HCT116 (cell line): ENCODE measurements at regions not wholly inside any gene's neighbourhood (a gene's known extent, or its start where the extent isn't known, plus 50 kb on each side); places are given as distances from the start of the nearest gene placed in this dataset.

Source experiments
- ATAC-seq: fragments of 200-7000 bp; cut with Tn5 transposase; 2 replicates; pipeline ENCODE4 v1.9.1; 2020; ENCODE audit warnings: mild to moderate bottlenecking, moderate library complexity
- BruUV-seq: library from RNA; stranded (reverse); fragments of 400-500 nt; replicated peaks from 2 replicates; lab custom pipeline; 2021; lab: Mats Ljungman, UMichigan
- CTCF ChIA-PET: fragments of 300-600 bp; sonication (Branson Sonifier 250); formaldehyde crosslinking; loops from one replicate; lab custom pipeline; 2021; ENCODE audit warnings: antibody characterized with exemption; lab: Charles Lee
- POLR2A ChIA-PET: fragments of 300-600, 350-600 bp; sonication (Branson Sonifier 250); formaldehyde crosslinking; loops from one replicate; lab custom pipeline; 2021; ENCODE audit warnings: antibody characterized with exemption; lab: Charles Lee
- RAD21 ChIA-PET, 2 experiments: fragments of 300-600 bp; sonication (Branson Sonifier 250); formaldehyde crosslinking; loops; one replicate each; lab custom pipeline; 2023; ENCODE audit warnings: low total read pairs in 2 of 2; ENCODE audit not compliant: uncharacterized antibody in 2 of 2, unreplicated experiment in 2 of 2, low non-redundant PET in 1 of 2; lab: Charles Lee
- DNase-seq: peaks from one replicate; pipeline ENCODE4 v3.0.0-alpha.2; 2010; ENCODE audit warnings: low read depth, low spot score
- H2AFZ ChIP-seq: fragments of 200-600 bp; shearing (Covaris generic), sonication (generic); 2 replicates; pipeline ENCODE4 v1.6.1; 2017; ENCODE audit warnings: low read depth, mixed run types, mixed read lengths, antibody characterized with exemption, low read length; ENCODE audit not compliant: poor library complexity, severe bottlenecking
- H3K27ac ChIP-seq: 2 replicates; pipeline ENCODE4 v1.5.1; 2012; ENCODE audit warnings: low read depth, low read length
- H3K27me3 ChIP-seq: fragments of 200-600 bp; sonication (generic); 2 replicates; pipeline ENCODE4 v1.6.1; 2016; ENCODE audit warnings: mixed run types, low read length, mixed read lengths; ENCODE audit not compliant: insufficient read depth
- H3K36me3 ChIP-seq, 2 experiments: fragments of 200-500 bp in 1 of 2; fragments of 200-600 bp in 1 of 2; sonication (Bioruptor generic) in 1 of 2; sonication (generic) in 1 of 2; 2 replicates each; pipeline versions ENCODE4 v1.5.1 to v1.6.1; 2014 to 2016; ENCODE audit warnings: low read length in 2 of 2, inconsistent platforms in 1 of 2, mixed read lengths in 1 of 2, mixed run types in 1 of 2; ENCODE audit not compliant: insufficient read depth in 2 of 2, control insufficient read depth in 1 of 2
- H3K4me1 ChIP-seq, 2 experiments: fragments of 200-600 bp in 1 of 2; sonication (generic) in 1 of 2; 2 replicates each; pipeline versions ENCODE4 v1.5.1 to v1.6.1; 2012 to 2017; ENCODE audit warnings: low read length in 2 of 2, inconsistent platforms in 1 of 2, mild to moderate bottlenecking in 1 of 2, mixed read lengths in 1 of 2, mixed run types in 1 of 2, moderate library complexity in 1 of 2; ENCODE audit not compliant: insufficient read depth in 2 of 2, control insufficient read depth in 1 of 2
- H3K4me2 ChIP-seq: fragments of 200-600 bp; sonication (generic); 2 replicates; pipeline ENCODE4 v1.6.1; 2017; ENCODE audit warnings: mixed run types, low read length, mixed read lengths
- H3K4me3 ChIP-seq, 2 experiments: fragments of 200-600 bp in 1 of 2; sonication (generic) in 1 of 2; replicated peaks in 1 of 2; 2 replicates each; pipeline ENCODE4 v1.5.1; 2011 to 2016; ENCODE audit warnings: low read length in 2 of 2, control low read depth in 1 of 2, low read depth in 1 of 2, mild to moderate bottlenecking in 1 of 2, mixed read lengths in 1 of 2, mixed run types in 1 of 2
- H3K79me2 ChIP-seq: fragments of 200-600 bp; sonication (generic); 2 replicates; pipeline ENCODE4 v1.6.1; 2017; ENCODE audit warnings: mild to moderate bottlenecking, mixed run types, low read length, moderate library complexity, mixed read lengths; ENCODE audit not compliant: insufficient read depth
- H3K9ac ChIP-seq: fragments of 200-600 bp; sonication (generic); 2 replicates; pipeline ENCODE4 v1.6.1; 2016; ENCODE audit warnings: low read length, mixed read lengths
- H3K9me2 ChIP-seq: fragments of 200-600 bp; sonication (generic), shearing (Covaris generic); 2 replicates; pipeline ENCODE4 v1.6.1; 2017; ENCODE audit warnings: mixed run types, mild to moderate bottlenecking, moderate library complexity; ENCODE audit not compliant: insufficient read depth
- H3K9me3 ChIP-seq, 2 experiments: fragments of 200-500 bp in 1 of 2; fragments of 200-600 bp in 1 of 2; sonication (Bioruptor generic) in 1 of 2; sonication (generic) in 1 of 2; 2 replicates each; pipeline ENCODE4 v1.6.1; 2014 to 2017; ENCODE audit warnings: low read length in 2 of 2, mixed read lengths in 2 of 2, inconsistent platforms in 1 of 2, low read depth in 1 of 2, mild to moderate bottlenecking in 1 of 2, mixed run types in 1 of 2, moderate library complexity in 1 of 2; ENCODE audit not compliant: control insufficient read depth in 1 of 2, insufficient read depth in 1 of 2
- H4K20me1 ChIP-seq: fragments of 200-600 bp; sonication (generic), shearing (Covaris generic); 2 replicates; pipeline ENCODE4 v1.6.1; 2017; ENCODE audit warnings: mixed run types, mild to moderate bottlenecking, moderate library complexity; ENCODE audit not compliant: insufficient read depth
- CEBPB ChIP-seq: IDR thresholded peaks from 2 replicates; pipeline ENCODE4 v1.6.1; 2012; ENCODE audit warnings: low read depth
- CTCF ChIP-seq, 3 experiments: fragments of 200-600 bp in 1 of 3; sonication (generic) in 1 of 3; IDR thresholded peaks in 2 of 3; conservative IDR thresholded peaks in 1 of 3; 2 replicates each; pipeline ENCODE4 v1.5.1; 2012 to 2017; ENCODE audit warnings: low read depth in 2 of 3, low read length in 2 of 3, antibody characterized with exemption in 1 of 3, borderline replicate concordance in 1 of 3, control low read depth in 1 of 3, mild to moderate bottlenecking in 1 of 3, mixed read lengths in 1 of 3, mixed run types in 1 of 3, moderate library complexity in 1 of 3; ENCODE audit not compliant: insufficient read depth in 1 of 3
- EZH2phosphoT487 ChIP-seq: fragments of 200-600 bp; IDR thresholded peaks from 2 replicates; pipeline ENCODE4 v1.6.1; 2018; ENCODE audit warnings: antibody characterized with exemption, borderline replicate concordance
- POLR2A ChIP-seq: IDR thresholded peaks from 2 replicates; pipeline ENCODE4 v1.7.0; 2011; ENCODE audit warnings: borderline replicate concordance; ENCODE audit not compliant: insufficient read depth, insufficient read length; ENCODE audit errors: extremely low read depth
- SRF ChIP-seq: IDR thresholded peaks from 2 replicates; pipeline ENCODE4 v1.6.1; 2012; ENCODE audit warnings: low read depth
- TCF7L2 ChIP-seq: IDR thresholded peaks from 2 replicates; pipeline ENCODE4 v1.7.0; 2011; ENCODE audit warnings: borderline replicate concordance, inconsistent platforms; ENCODE audit not compliant: insufficient read depth, insufficient read length; ENCODE audit errors: extremely low read depth
- YY1 ChIP-seq: IDR thresholded peaks from 2 replicates; pipeline ENCODE4 v1.6.1; 2011; ENCODE audit warnings: low read length, low read depth, moderate library complexity, mild to moderate bottlenecking; ENCODE audit not compliant: insufficient replicate concordance; ENCODE audit errors: extremely low read depth
- intact Hi-C: fragments of 100-400 bp; cut with micrococcal nuclease; formaldehyde crosslinking; loops from 2 replicates; pipeline ENCODE4 v1.10.0; 2022

- ChIA-PET CTCF (interaction anchor here (0.7 kb wide), 1 partner anchor 400 kb away, joined by 3 read pairs; no protein-coding TSS in a partner anchor), POLR2A (interaction anchor here (1.2 kb wide), 1 partner anchor 9 kb away, joined by 3 read pairs; no protein-coding TSS in a partner anchor), RAD21 (interaction anchor here (1.0 to 1.1 kb wide), 2 partner anchors 9 kb away, joined by 3 to 4 read pairs; no protein-coding TSS in a partner anchor)
- Histone ChIP-seq H3K79me2 (no peaks in the 10 kb centered on the region), H3K4me1 (peaks cover 16 to 20% of the 10 kb centered on the region in 2 experiments; a peak in 3 of 4 replicates), H3K9me2 (no peaks in the 10 kb centered on the region), H3K9ac (no peak overlapping the region), H2AFZ (no peak overlapping the region), H3K4me3 (no peak overlapping the region), H4K20me1 (no peaks in the 10 kb centered on the region), H3K9me3 (no peaks in the 10 kb centered on the region), H3K27me3 (no peaks in the 10 kb centered on the region), H3K4me2 (peak overlapping the region; percentile 43; the same call in 1 of the 2 replicates), H3K27ac (no peak overlapping the region)
- intact Hi-C loops: no loop called here
- no peak for DNase-seq
- BruUV-seq: no TSS peak
- TF ChIP-seq YY1 (no peak), EZH2phosphoT487 (no peak), POLR2A (no peak), SRF (no peak), CEBPB (no peak), CTCF (IDR thresholded peaks at IDR 0.05 in 2 of 3, conservative IDR thresholded peaks at IDR 0.05 in 1 of 3; ENCODE audit: borderline replicate concordance in 1 of 3, insufficient read depth in 1 of 3, low read depth in 2 of 3, low read length in 2 of 3) (0 out of 6 replicates have a peak, but pooled peaks of 1 of the 3 experiments have one; percentile 7), TCF7L2 (no peak)
- TF ChIP-seq, all 23 proteins: peak for 1
- peak; percentile 45 for ATAC-seq
- no peaks in the 10 kb centered on the region for H3K36me3 ChIP-seq
Measured at GRCh38 chr2:47313728-47314127, 55.4 kb upstream of the EPCAM start.
